ENCODE measurements at regions not wholly inside any gene's neighbourhood (a gene's known extent, or its start where the extent isn't known, plus 50 kb on each side); places are given as distances from the start of the nearest gene placed in this dataset.
A peak's percentile ranks its signal among the peaks of the same experiment; 100 is the strongest.

DNA sequence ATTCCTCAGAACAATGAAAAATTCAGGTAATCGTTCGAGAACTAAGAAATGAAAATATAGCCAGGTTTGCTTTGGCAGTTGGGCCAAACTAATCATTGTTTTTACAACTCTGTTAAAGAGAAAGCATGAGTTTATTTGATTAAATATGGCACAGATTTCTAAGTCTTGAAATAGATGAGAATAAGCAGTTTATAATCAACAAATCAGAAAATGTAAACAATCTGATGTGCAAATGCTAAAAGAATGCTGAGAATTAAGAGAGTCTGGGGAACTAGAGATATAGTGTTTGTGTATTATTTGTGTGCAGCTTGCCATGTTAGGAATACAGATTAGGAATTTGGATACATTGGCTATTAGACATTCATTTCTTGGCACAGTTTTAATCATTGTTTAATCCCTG, 212.5 kb downstream of the TANC2 start:
- Histone ChIP-seq H3K9ac (ENCODE audit: insufficient read depth in 1 of 2, low read length in 2 of 2) (no peak overlapping the region), H3K27me3 (ENCODE audit: control insufficient read depth in 3 of 3, insufficient read depth in 3 of 3, low read length in 2 of 3) (no peaks in the 10 kb centered on the region), H3K36me3 (ENCODE audit: control insufficient read depth in 4 of 4, insufficient read depth in 4 of 4, low read length in 4 of 4) (peaks cover 0 to 5% (median 0%) of the 10 kb centered on the region in 4 donors), H3K27ac (ENCODE audit: low read depth in 1 of 2, low read length in 1 of 2) (no peak overlapping the region), H3K9me3 (ENCODE audit: control insufficient read depth in 4 of 4, insufficient read depth in 3 of 4, low read length in 3 of 4) (no peaks in the 10 kb centered on the region), H3K4me3 (no peak overlapping the region), H3K4me1 (ENCODE audit: control insufficient read depth in 5 of 5, insufficient read depth in 5 of 5, low read length in 5 of 5) (peaks cover 0 to 23% (median 0%) of the 10 kb centered on the region in 5 donors)
- ATAC-seq (ENCODE audit: insufficient read depth, low FRiP score) = no peak
- WGBS, 2 donors = 59 to 84% methylated on average over 2 of the region's 2 CpGs
- no peak for TF ChIP-seq CTCF (IDR thresholded peaks at IDR 0.05; ENCODE audit: control extremely low read depth, extremely low read depth)
- peak in 2 of 3 donors; percentile 73 to 81 for DNase-seq

- no peak for TF ChIP-seq CTCF (IDR thresholded peaks at IDR 0.05; ENCODE audit: control extremely low read depth, extremely low read depth)
- Histone ChIP-seq H3K36me3 (ENCODE audit: control insufficient read depth in 4 of 4, insufficient read depth in 4 of 4, low read length in 4 of 4) (peaks cover 0 to 5% (median 0%) of the 10 kb centered on the region in 4 donors), H3K27me3 (ENCODE audit: control insufficient read depth in 3 of 3, insufficient read depth in 3 of 3, low read length in 2 of 3) (no peaks in the 10 kb centered on the region), H3K4me1 (ENCODE audit: control insufficient read depth in 5 of 5, insufficient read depth in 5 of 5, low read length in 5 of 5) (peaks cover 0 to 23% (median 0%) of the 10 kb centered on the region in 5 donors), H3K9ac (ENCODE audit: insufficient read depth in 1 of 2, low read length in 2 of 2) (no peak overlapping the region), H3K9me3 (ENCODE audit: control insufficient read depth in 4 of 4, insufficient read depth in 3 of 4, low read length in 3 of 4) (no peaks in the 10 kb centered on the region), H3K4me3 (no peak overlapping the region), H3K27ac (ENCODE audit: low read depth in 1 of 2, low read length in 1 of 2) (no peak overlapping the region)
- no peak for DNase-seq
- 96 to 98% methylated on average over 6 of the region's 6 CpGs for WGBS, 2 donors
- no peak for ATAC-seq (ENCODE audit: insufficient read depth, low FRiP score)
Measured at GRCh38 chr17:63181856-63182255, 215.8 kb downstream of the TANC2 start.

- no peak for TF ChIP-seq CTCF (IDR thresholded peaks at IDR 0.05; ENCODE audit: control extremely low read depth, extremely low read depth)
- no peak overlapping the region for H3K9ac ChIP-seq (ENCODE audit: insufficient read depth in 1 of 2, low read length in 2 of 2)
- no peak for DNase-seq
Measured at GRCh38 chr17:63185420-63185819, 219.4 kb downstream of the TANC2 start.

DNA sequence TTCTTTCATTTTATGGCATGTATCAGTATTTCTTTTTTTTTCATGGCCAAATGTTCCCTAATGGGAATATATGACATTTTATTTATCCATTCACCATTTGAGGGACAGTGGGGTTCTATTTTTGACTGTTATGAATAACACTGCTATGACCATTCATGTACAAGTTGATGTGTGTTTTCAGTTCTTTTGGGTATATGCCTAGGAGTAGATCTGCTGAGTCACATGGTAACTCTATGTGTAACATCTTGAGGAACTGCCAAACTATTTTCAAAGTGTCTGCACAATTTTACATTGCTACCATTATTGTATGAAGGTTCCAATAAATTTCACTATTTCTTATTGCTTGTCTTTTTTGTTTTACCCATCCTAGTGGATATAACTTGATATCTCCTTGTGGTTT, 223.0 kb downstream of the TANC2 start:
- Histone ChIP-seq H3K27ac (ENCODE audit: low read depth in 1 of 2, low read length in 1 of 2) (no peak overlapping the region), H3K9me3 (ENCODE audit: control insufficient read depth in 4 of 4, insufficient read depth in 3 of 4, low read length in 3 of 4) (no peaks in the 10 kb centered on the region), H3K4me3 (no peak overlapping the region), H3K36me3 (ENCODE audit: control insufficient read depth in 4 of 4, insufficient read depth in 4 of 4, low read length in 4 of 4) (peaks cover 0 to 3% (median 2%) of the 10 kb centered on the region in 4 donors), H3K4me1 (ENCODE audit: control insufficient read depth in 5 of 5, insufficient read depth in 5 of 5, low read length in 5 of 5) (peaks cover 0 to 1% (median 0%) of the 10 kb centered on the region in 5 donors), H3K27me3 (ENCODE audit: control insufficient read depth in 3 of 3, insufficient read depth in 3 of 3, low read length in 2 of 3) (no peaks in the 10 kb centered on the region), H3K9ac (ENCODE audit: insufficient read depth in 1 of 2, low read length in 2 of 2) (no peak overlapping the region)
- ATAC-seq (ENCODE audit: insufficient read depth, low FRiP score) (no peak), DNase-seq (no peak)
- TF ChIP-seq CTCF (IDR thresholded peaks at IDR 0.05; ENCODE audit: control extremely low read depth, extremely low read depth) = no peak

More at GRCh38 chr17:63185420-63185819, 219.4 kb downstream of the TANC2 start:
- Histone ChIP-seq H3K4me3 (no peak overlapping the region), H3K9me3 (ENCODE audit: control insufficient read depth in 4 of 4, insufficient read depth in 3 of 4, low read length in 3 of 4) (no peaks in the 10 kb centered on the region), H3K36me3 (ENCODE audit: control insufficient read depth in 4 of 4, insufficient read depth in 4 of 4, low read length in 4 of 4) (peaks cover 0 to 5% (median 0%) of the 10 kb centered on the region in 4 donors), H3K27ac (ENCODE audit: low read depth in 1 of 2, low read length in 1 of 2) (no peak overlapping the region), H3K27me3 (ENCODE audit: control insufficient read depth in 3 of 3, insufficient read depth in 3 of 3, low read length in 2 of 3) (no peaks in the 10 kb centered on the region), H3K4me1 (ENCODE audit: control insufficient read depth in 5 of 5, insufficient read depth in 5 of 5, low read length in 5 of 5) (peaks cover 0 to 1% (median 0%) of the 10 kb centered on the region in 5 donors)
- no peak for ATAC-seq (ENCODE audit: insufficient read depth, low FRiP score)
